Cerebellar cortex (tissue), 1 donor: ENCODE measurements at regions not wholly inside any gene's neighbourhood (a gene's known extent, or its start where the extent isn't known, plus 50 kb on each side); places are given as distances from the start of the nearest gene placed in this dataset.

Experiments used
- DNase-seq: peaks from one replicate; pipeline ENCODE4 v3.0.0-alpha.2; 2015; ENCODE audit warnings: low spot score

- no peak for DNase-seq
These were observed 57.0 kb upstream of the PLAC8 start for GRCh38 chr4:83171436-83172039.

- DNase-seq = no peak
These were observed 56.4 kb upstream of the PLAC8 start for GRCh38 chr4:83170952-83171399.
